HEK293 (cell line): ENCODE measurements at regions not wholly inside any gene's neighbourhood (a gene's known extent, or its start where the extent isn't known, plus 50 kb on each side); places are given as distances from the start of the nearest gene placed in this dataset.

Experiments used
- CTCF ChIA-PET: fragments of 350-600 bp; formaldehyde crosslinking; extraction: SDS; loops from one replicate; lab custom pipeline; 2021; ENCODE audit warnings: antibody characterized with exemption; lab: Yijun Ruan, JAX
- POLR2A ChIA-PET: fragments of 300-600 bp; formaldehyde crosslinking; extraction: SDS; loops from one replicate; lab custom pipeline; 2020; ENCODE audit warnings: antibody characterized with exemption, inconsistent platforms; lab: Yijun Ruan, JAX
- H3K27ac ChIP-seq: fragments of 200-500 bp; sonication (Bioruptor generic); 2 replicates; pipeline ENCODE4 v1.5.1; 2014; ENCODE audit warnings: low read depth, low read length, control low read depth, inconsistent platforms; ENCODE audit errors: extremely low read depth
- H3K36me3 ChIP-seq, 2 experiments: fragments of 200-500 bp in 1 of 2; sonication (Bioruptor generic) in 1 of 2; 1 replicate in 1 of 2; 2 replicates in 1 of 2; pipeline ENCODE4 v1.5.1; 2014 to 2017; ENCODE audit warnings: inconsistent platforms in 2 of 2, low read length in 2 of 2; ENCODE audit not compliant: control insufficient read depth in 2 of 2, insufficient read depth in 1 of 2
- H3K4me1 ChIP-seq: fragments of 200-500 bp; sonication (Bioruptor generic); 2 replicates; pipeline ENCODE4 v1.5.1; 2014; ENCODE audit warnings: mild to moderate bottlenecking, low read length, inconsistent platforms; ENCODE audit not compliant: control insufficient read depth, insufficient read depth
- H3K4me3 ChIP-seq: 2 replicates; pipeline ENCODE4 v1.5.1; 2011; ENCODE audit warnings: low read depth, mild to moderate bottlenecking, control low read depth, low read length, moderate library complexity
- H3K9me3 ChIP-seq: fragments of 200-500 bp; sonication (Bioruptor generic); 2 replicates; pipeline ENCODE4 v1.5.1; 2014; ENCODE audit warnings: low read depth, low read length, inconsistent platforms; ENCODE audit not compliant: control insufficient read depth, insufficient read depth
- GFI1B ChIP-seq: fragments of 450-650 bp; formaldehyde crosslinking; IDR thresholded peaks from 2 replicates; pipeline ENCODE4 v1.5.1; 2016; ENCODE audit warnings: missing biosample characterization, missing genetic modification characterization
- GLI4 ChIP-seq: fragments of 450-650 bp; formaldehyde crosslinking; IDR thresholded peaks from 2 replicates; pipeline ENCODE4 v1.5.1; 2016; ENCODE audit warnings: missing biosample characterization, missing genetic modification characterization
- GLIS2 ChIP-seq: fragments of 450-650 bp; formaldehyde crosslinking; IDR thresholded peaks from 2 replicates; pipeline ENCODE4 v1.5.1; 2016; ENCODE audit warnings: missing biosample characterization, missing genetic modification characterization
- IKZF3 ChIP-seq: fragments of 450-650 bp; IDR thresholded peaks from 2 replicates; pipeline ENCODE4 v1.5.0; 2018; ENCODE audit warnings: missing biosample characterization, mild to moderate bottlenecking, missing genetic modification characterization, moderate library complexity
- KLF1 ChIP-seq: fragments of 450-650 bp; formaldehyde crosslinking; IDR thresholded peaks from 2 replicates; pipeline ENCODE4 v1.5.1; 2016; ENCODE audit warnings: missing biosample characterization, missing genetic modification characterization
- KLF8 ChIP-seq: fragments of 450-650 bp; formaldehyde crosslinking; IDR thresholded peaks from 2 replicates; pipeline ENCODE4 v1.5.1; 2016; ENCODE audit warnings: missing biosample characterization, missing genetic modification characterization
- MZF1 ChIP-seq: fragments of 450-650 bp; formaldehyde crosslinking; IDR thresholded peaks from 2 replicates; pipeline ENCODE4 v1.5.1; 2017; ENCODE audit warnings: missing biosample characterization, missing genetic modification characterization, borderline replicate concordance
- REPIN1 ChIP-seq: fragments of 450-650 bp; formaldehyde crosslinking; IDR thresholded peaks from 2 replicates; pipeline ENCODE4 v1.5.1; 2017; ENCODE audit warnings: missing biosample characterization, missing genetic modification characterization, low read depth
- ZBTB21 ChIP-seq: fragments of 450-650 bp; formaldehyde crosslinking; IDR thresholded peaks from 2 replicates; pipeline ENCODE4 v1.5.1; 2017; ENCODE audit warnings: missing biosample characterization, missing genetic modification characterization
- ZBTB7A ChIP-seq: fragments of 450-650 bp; formaldehyde crosslinking; IDR thresholded peaks from 2 replicates; pipeline ENCODE4 v1.5.1; 2016; ENCODE audit warnings: low read depth, missing biosample characterization, missing genetic modification characterization
- ZEB2 ChIP-seq: fragments of 450-650 bp; formaldehyde crosslinking; IDR thresholded peaks from 2 replicates; pipeline ENCODE4 v1.5.1; 2016; ENCODE audit warnings: missing biosample characterization, missing genetic modification characterization
- ZNF114 ChIP-seq: fragments of 450-650 bp; formaldehyde crosslinking; IDR thresholded peaks from 2 replicates; pipeline ENCODE4 v1.5.0; 2017; ENCODE audit warnings: missing biosample characterization, missing genetic modification characterization
- ZNF138 ChIP-seq: fragments of 450-650 bp; formaldehyde crosslinking; IDR thresholded peaks from 2 replicates; pipeline ENCODE4 v1.5.1; 2016; ENCODE audit warnings: missing biosample characterization, missing genetic modification characterization, borderline replicate concordance
- ZNF157 ChIP-seq: fragments of 450-650 bp; formaldehyde crosslinking; IDR thresholded peaks from 2 replicates; pipeline ENCODE4 v1.5.1; 2016; ENCODE audit warnings: missing biosample characterization, missing genetic modification characterization
- ZNF184 ChIP-seq: fragments of 450-650 bp; IDR thresholded peaks from 2 replicates; pipeline ENCODE4 v1.5.1; 2018; ENCODE audit warnings: missing biosample characterization, mild to moderate bottlenecking, missing genetic modification characterization
- ZNF214 ChIP-seq: fragments of 450-650 bp; formaldehyde crosslinking; IDR thresholded peaks from 2 replicates; pipeline ENCODE4 v1.5.1; 2017; ENCODE audit warnings: missing biosample characterization, mild to moderate bottlenecking, missing genetic modification characterization, borderline replicate concordance
- ZNF324 ChIP-seq: fragments of 450-650 bp; formaldehyde crosslinking; IDR thresholded peaks from 2 replicates; pipeline ENCODE4 v1.5.1; 2016; ENCODE audit warnings: missing biosample characterization, missing genetic modification characterization
- ZNF394 ChIP-seq: fragments of 450-650 bp; formaldehyde crosslinking; IDR thresholded peaks from 2 replicates; pipeline ENCODE4 v1.5.1; 2016; ENCODE audit warnings: missing biosample characterization, missing genetic modification characterization, mild to moderate bottlenecking, moderate library complexity, borderline replicate concordance
- ZNF521 ChIP-seq: fragments of 450-650 bp; formaldehyde crosslinking; IDR thresholded peaks from 2 replicates; pipeline ENCODE4 v1.5.1; 2017; ENCODE audit warnings: missing biosample characterization, mild to moderate bottlenecking, missing genetic modification characterization
- ZNF629 ChIP-seq: fragments of 450-650 bp; formaldehyde crosslinking; IDR thresholded peaks from 2 replicates; pipeline ENCODE4 v1.5.1; 2017; ENCODE audit warnings: missing biosample characterization, missing genetic modification characterization
- ZNF658 ChIP-seq: fragments of 450-650 bp; formaldehyde crosslinking; IDR thresholded peaks from 2 replicates; pipeline ENCODE4; 2016; ENCODE audit warnings: missing biosample characterization, missing genetic modification characterization
- ZNF747 ChIP-seq: fragments of 450-650 bp; formaldehyde crosslinking; IDR thresholded peaks from 2 replicates; pipeline ENCODE4 v1.5.1; 2016; ENCODE audit warnings: missing biosample characterization, missing genetic modification characterization
- ZXDB ChIP-seq: fragments of 450-650 bp; formaldehyde crosslinking; IDR thresholded peaks from 2 replicates; pipeline ENCODE4 v1.5.1; 2016; ENCODE audit warnings: missing biosample characterization, missing genetic modification characterization
- TF ChIP-seq, protein P1 (sequence below): IDR thresholded peaks from 2 replicates; pipeline ENCODE4 v1.6.1; 2011; ENCODE audit warnings: mild to moderate bottlenecking, low read depth, low read length, borderline replicate concordance
- TF ChIP-seq, protein P2 (sequence below): fragments of 450-650 bp; formaldehyde crosslinking; IDR thresholded peaks from 2 replicates; pipeline ENCODE4 v1.5.1; 2017; ENCODE audit warnings: missing biosample characterization, missing genetic modification characterization
- TF ChIP-seq, protein P3 (sequence below): fragments of 450-650 bp; formaldehyde crosslinking; IDR thresholded peaks from 2 replicates; pipeline ENCODE4 v1.5.1; 2017; ENCODE audit warnings: missing biosample characterization, missing genetic modification characterization
- TF ChIP-seq, protein P4 (sequence below): fragments of 450-650 bp; formaldehyde crosslinking; IDR thresholded peaks from 2 replicates; pipeline ENCODE4 v1.5.1; 2016; ENCODE audit warnings: missing biosample characterization, missing genetic modification characterization
- TF ChIP-seq, protein P5 (sequence below): fragments of 450-650 bp; formaldehyde crosslinking; IDR thresholded peaks from 2 replicates; pipeline ENCODE4 v1.5.1; 2016; ENCODE audit warnings: missing biosample characterization, missing genetic modification characterization
- TF ChIP-seq, protein P6 (sequence below): fragments of 450-650 bp; formaldehyde crosslinking; IDR thresholded peaks from 2 replicates; pipeline ENCODE4 v1.5.1; 2017; ENCODE audit warnings: missing biosample characterization, missing genetic modification characterization

DNA sequence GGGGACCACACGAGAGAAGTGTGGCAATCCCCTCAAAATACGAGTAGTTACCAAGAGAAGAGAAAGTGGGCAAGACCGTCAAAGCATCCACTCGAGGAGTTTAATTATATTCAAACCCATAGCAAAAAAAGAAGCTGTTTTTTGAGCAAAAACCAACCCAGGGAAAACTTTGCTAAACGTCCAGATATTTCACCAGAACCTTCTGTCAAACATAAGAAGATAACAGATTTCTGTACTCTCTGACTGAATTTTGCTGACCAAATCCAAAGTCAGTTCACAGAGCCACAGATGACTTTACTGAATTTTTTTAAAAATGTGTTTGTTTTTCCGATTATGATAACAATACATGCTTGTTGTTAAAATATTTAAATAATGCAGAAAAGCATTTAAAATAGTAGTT lies 145.6 kb upstream of the PTPN1 start:
- Histone ChIP-seq H3K27ac (no peak overlapping the region), H3K4me3 (no peak overlapping the region), H3K36me3 (no peaks in the 10 kb centered on the region), H3K4me1 (no peaks in the 10 kb centered on the region), H3K9me3 (no peaks in the 10 kb centered on the region)
- CTCF ChIA-PET, result no interaction called here
- no peak for TF ChIP-seq ZNF629 (tag by site-specific recombination)
- TF ChIP-seq REPIN1, result no peak
- no peak for TF ChIP-seq ZNF324 (tag by site-specific recombination)
- TF ChIP-seq ZNF658 (tag by site-specific recombination), result no peak
- TF ChIP-seq ZNF394, result no peak
- TF ChIP-seq, protein P1, sequence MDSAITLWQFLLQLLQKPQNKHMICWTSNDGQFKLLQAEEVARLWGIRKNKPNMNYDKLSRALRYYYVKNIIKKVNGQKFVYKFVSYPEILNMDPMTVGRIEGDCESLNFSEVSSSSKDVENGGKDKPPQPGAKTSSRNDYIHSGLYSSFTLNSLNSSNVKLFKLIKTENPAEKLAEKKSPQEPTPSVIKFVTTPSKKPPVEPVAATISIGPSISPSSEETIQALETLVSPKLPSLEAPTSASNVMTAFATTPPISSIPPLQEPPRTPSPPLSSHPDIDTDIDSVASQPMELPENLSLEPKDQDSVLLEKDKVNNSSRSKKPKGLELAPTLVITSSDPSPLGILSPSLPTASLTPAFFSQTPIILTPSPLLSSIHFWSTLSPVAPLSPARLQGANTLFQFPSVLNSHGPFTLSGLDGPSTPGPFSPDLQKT, result no peak
- TF ChIP-seq, protein P2, sequence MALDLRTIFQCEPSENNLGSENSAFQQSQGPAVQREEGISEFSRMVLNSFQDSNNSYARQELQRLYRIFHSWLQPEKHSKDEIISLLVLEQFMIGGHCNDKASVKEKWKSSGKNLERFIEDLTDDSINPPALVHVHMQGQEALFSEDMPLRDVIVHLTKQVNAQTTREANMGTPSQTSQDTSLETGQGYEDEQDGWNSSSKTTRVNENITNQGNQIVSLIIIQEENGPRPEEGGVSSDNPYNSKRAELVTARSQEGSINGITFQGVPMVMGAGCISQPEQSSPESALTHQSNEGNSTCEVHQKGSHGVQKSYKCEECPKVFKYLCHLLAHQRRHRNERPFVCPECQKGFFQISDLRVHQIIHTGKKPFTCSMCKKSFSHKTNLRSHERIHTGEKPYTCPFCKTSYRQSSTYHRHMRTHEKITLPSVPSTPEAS (tag by site-specific recombination), result no peak
- no peak for TF ChIP-seq ZBTB21
- TF ChIP-seq GLIS2, result no peak
- TF ChIP-seq IKZF3, result no peak
- TF ChIP-seq MZF1 (tag by site-specific recombination), result no peak
- TF ChIP-seq ZNF138 (tag by site-specific recombination), result no peak
- TF ChIP-seq KLF8, result no peak
- TF ChIP-seq ZNF747 (tag by site-specific recombination), result no peak
- TF ChIP-seq KLF1 (tag by site-specific recombination), result no peak
- TF ChIP-seq, protein P3, sequence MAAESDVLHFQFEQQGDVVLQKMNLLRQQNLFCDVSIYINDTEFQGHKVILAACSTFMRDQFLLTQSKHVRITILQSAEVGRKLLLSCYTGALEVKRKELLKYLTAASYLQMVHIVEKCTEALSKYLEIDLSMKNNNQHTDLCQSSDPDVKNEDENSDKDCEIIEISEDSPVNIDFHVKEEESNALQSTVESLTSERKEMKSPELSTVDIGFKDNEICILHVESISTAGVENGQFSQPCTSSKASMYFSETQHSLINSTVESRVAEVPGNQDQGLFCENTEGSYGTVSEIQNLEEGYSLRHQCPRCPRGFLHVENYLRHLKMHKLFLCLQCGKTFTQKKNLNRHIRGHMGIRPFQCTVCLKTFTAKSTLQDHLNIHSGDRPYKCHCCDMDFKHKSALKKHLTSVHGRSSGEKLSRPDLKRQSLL (tag by site-specific recombination), result no peak
- POLR2A ChIA-PET, result no interaction called here

DNA sequence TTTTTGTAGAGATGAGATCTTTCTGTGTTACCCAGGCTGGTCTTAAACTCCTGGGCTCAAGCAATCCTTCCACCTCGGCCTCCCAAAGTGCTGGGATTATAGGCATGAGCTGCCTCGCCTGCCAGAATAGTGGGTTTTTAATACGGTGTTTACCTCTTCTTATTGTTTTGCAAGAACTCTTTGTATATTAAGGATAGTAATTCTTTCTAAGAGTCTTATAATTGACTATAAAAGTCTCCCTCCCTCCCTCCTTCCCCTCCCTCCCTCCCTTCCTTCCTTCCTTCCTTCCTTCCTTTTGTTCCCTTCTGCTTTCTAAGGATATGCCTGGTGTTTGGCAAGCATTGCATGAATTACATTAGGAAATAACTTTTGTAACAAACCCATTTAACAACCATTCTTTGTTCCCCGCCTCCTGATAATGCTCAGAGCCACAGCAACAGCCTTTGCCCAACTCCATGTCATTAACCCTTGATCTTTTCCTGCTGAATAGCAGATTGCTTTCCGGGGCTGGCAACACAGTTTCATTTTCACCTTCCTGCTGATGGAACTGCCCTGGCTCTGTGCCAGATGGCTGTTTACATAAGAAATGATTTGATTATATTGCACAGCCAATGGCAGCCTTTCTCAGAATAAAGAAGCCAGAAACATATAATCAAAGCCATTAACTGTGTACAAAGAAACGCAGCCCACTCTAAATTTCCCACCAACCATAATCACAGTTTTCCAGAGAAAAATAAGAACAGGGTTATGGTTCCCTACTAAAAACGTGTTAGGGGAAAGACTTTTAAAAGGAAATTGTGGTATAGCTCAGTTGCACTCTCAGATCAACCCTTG lies 143.7 kb upstream of the PTPN1 start:
- H3K27ac ChIP-seq, result no peak overlapping the region
- H3K9me3 ChIP-seq, result no peaks in the 10 kb centered on the region
- no peaks in the 10 kb centered on the region for H3K36me3 ChIP-seq
- H3K4me3 ChIP-seq, result no peak overlapping the region
- CTCF ChIA-PET, result interaction anchor here (1.3 kb wide), 1 partner anchor 98 kb away, joined by 5 read pairs; no protein-coding TSS in a partner anchor
- no peaks in the 10 kb centered on the region for H3K4me1 ChIP-seq
- POLR2A ChIA-PET, result no interaction called here
- TF ChIP-seq ZNF521 (tag by site-specific recombination), result no peak
- TF ChIP-seq ZNF114 (tag by site-specific recombination), result no peak
- TF ChIP-seq, protein P4, sequence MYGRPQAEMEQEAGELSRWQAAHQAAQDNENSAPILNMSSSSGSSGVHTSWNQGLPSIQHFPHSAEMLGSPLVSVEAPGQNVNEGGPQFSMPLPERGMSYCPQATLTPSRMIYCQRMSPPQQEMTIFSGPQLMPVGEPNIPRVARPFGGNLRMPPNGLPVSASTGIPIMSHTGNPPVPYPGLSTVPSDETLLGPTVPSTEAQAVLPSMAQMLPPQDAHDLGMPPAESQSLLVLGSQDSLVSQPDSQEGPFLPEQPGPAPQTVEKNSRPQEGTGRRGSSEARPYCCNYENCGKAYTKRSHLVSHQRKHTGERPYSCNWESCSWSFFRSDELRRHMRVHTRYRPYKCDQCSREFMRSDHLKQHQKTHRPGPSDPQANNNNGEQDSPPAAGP (tag by site-specific recombination), result no peak
- TF ChIP-seq, protein P5, sequence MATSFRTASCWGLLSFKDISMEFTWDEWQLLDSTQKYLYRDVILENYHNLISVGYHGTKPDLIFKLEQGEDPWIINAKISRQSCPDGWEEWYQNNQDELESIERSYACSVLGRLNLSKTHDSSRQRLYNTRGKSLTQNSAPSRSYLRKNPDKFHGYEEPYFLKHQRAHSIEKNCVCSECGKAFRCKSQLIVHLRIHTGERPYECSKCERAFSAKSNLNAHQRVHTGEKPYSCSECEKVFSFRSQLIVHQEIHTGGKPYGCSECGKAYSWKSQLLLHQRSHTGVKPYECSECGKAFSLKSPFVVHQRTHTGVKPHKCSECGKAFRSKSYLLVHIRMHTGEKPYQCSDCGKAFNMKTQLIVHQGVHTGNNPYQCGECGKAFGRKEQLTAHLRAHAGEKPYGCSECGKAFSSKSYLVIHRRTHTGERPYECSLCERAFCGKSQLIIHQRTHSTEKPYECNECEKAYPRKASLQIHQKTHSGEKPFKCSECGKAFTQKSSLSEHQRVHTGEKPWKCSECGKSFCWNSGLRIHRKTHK, result no peak
- TF ChIP-seq ZEB2 (tag by site-specific recombination), result 0 out of 2 replicates have a peak, but pooled peaks have one; percentile 21
- TF ChIP-seq ZXDB (tag by site-specific recombination), result 0 out of 2 replicates have a peak, but pooled peaks have one; percentile 46
- TF ChIP-seq ZNF157 (tag by site-specific recombination), result no peak
- no peak for TF ChIP-seq GLI4 (tag by site-specific recombination)
- TF ChIP-seq, protein P6, sequence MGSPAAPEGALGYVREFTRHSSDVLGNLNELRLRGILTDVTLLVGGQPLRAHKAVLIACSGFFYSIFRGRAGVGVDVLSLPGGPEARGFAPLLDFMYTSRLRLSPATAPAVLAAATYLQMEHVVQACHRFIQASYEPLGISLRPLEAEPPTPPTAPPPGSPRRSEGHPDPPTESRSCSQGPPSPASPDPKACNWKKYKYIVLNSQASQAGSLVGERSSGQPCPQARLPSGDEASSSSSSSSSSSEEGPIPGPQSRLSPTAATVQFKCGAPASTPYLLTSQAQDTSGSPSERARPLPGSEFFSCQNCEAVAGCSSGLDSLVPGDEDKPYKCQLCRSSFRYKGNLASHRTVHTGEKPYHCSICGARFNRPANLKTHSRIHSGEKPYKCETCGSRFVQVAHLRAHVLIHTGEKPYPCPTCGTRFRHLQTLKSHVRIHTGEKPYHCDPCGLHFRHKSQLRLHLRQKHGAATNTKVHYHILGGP (tag by site-specific recombination), result peak; percentile 81
- no peak for TF ChIP-seq ZBTB7A
- TF ChIP-seq KLF1 (tag by site-specific recombination), result no peak
- peak; percentile 24; the same call in 1 of the 2 replicates for TF ChIP-seq GFI1B
- peak; percentile 53; the same call in 1 of the 2 replicates for TF ChIP-seq ZNF214 (tag by site-specific recombination)
- TF ChIP-seq ZNF184 (tag by site-specific recombination), result peak; percentile 94
